Medulla oblongata (tissue), 1 donor: ENCODE measurements at regions not wholly inside any gene's neighbourhood (a gene's known extent, or its start where the extent isn't known, plus 50 kb on each side); places are given as distances from the start of the nearest gene placed in this dataset.
"Not testable (repeated sequence)": the region's sequence is repeated elsewhere in the genome, so short reads cannot be mapped to it uniquely, and the experiment has no call there.

Experiments used
- DNase-seq: peaks from one replicate; pipeline ENCODE4 v3.0.0-alpha.2; 2015; ENCODE audit errors: extremely low spot score

- DNase-seq: no peak
Measured at GRCh38 chr4:81314897-81315470, 100.0 kb upstream of the PRKG2 start.

GRCh38 chr4:81314196-81314896 is 99.3 kb upstream of the PRKG2 start:
- no peak for DNase-seq

GRCh38 chr4:81307991-81308390 is 93.0 kb upstream of the PRKG2 start:
- DNase-seq: no peak

GRCh38 chr4:81304871-81305270 is 89.8 kb upstream of the PRKG2 start:
- DNase-seq: no peak

GRCh38 chr4:81300352-81300751 is 85.3 kb upstream of the PRKG2 start:
- not testable (repeated sequence) for DNase-seq

GRCh38 chr4:81290813-81291212 is 75.8 kb upstream of the PRKG2 start:
- no peak for DNase-seq

DNA sequence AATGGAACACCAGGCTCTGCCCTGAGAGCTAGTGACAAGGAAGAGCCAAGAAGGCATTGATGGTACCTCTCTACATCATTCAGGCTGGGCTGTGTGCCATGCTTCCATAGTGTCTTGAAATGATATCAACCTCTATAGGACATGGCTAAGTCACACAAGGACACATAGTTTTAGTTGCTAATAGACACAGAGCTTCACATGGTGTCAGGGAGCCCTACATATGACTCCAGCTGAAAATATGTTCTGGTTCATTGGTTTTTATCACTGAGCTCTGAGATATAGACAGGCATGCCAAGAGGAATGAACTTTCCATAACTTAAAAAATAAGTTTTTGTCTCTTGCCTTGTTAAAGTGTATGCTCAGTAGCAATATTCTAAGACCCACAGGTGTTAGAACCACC is 72.1 kb upstream of the PRKG2 start:
- DNase-seq: no peak

- DNase-seq: no peak
Measured at GRCh38 chr4:81282131-81282530, 67.1 kb upstream of the PRKG2 start.

DNA sequence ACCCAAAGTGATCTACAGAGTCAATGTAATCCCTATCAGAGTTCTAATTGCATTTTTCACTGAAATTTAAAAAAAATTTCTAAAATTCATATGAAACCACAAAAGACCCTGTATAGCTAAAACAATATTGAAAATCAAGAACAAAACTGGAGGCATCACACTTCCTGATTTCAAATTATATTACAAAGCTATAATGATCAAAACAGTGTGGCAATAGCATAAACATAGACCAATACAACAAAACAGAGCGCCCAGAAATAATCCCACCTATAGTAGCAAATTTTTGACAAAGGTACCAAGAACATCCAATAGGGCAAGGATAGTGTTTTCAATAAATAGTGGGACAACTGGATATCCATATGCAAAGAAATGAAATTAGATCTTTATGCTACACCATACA is 59.4 kb upstream of the PRKG2 start:
- DNase-seq: no peak

DNA sequence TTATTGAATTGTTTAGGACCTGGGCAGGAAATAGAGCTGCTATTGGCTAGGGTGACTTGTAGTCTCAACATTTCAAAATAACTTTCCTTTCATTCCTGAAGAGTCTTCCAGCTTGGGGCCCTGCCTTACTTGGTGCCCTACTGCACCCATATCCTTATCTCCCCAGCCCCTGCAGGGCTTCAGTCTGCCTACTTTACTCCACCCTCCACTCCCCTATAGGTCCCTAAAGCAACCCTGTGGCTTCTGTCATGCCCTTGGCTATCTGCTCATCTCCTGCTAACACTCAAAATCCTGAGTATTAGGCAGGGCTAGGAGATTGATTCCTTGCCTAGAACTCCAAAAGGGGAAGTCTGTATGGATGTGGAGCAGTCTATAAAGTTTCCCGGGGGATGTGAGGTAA is 57.6 kb upstream of the PRKG2 start:
- no peak for DNase-seq
